ENCODE measurements at regions not wholly inside any gene's neighbourhood (a gene's known extent, or its start where the extent isn't known, plus 50 kb on each side); places are given as distances from the start of the nearest gene placed in this dataset.
A peak's percentile ranks its signal among the peaks of the same experiment; 100 is the strongest.

GRCh38 chr10:118246332-118247295, 95.5 kb downstream of the FAM204A start:
- DNase-seq = no peak
- Mint-ChIP-seq H3K36me3 (no peaks in the 10 kb centered on the region), H3K4me1 (no peaks in the 10 kb centered on the region), H3K27me3 (peaks cover 54 to 73% of the 10 kb centered on the region in 2 donors), H3K9me3 (no peaks in the 10 kb centered on the region), H3K4me3 (no peak overlapping the region), H3K27ac (no peak overlapping the region)
- no peak for ATAC-seq (replicated peaks)

- no peak overlapping the region for H3K27ac Mint-ChIP-seq
- no peak for ATAC-seq (replicated peaks)
These were observed 98.2 kb downstream of the FAM204A start for GRCh38 chr10:118243907-118244306.

GRCh38 chr10:118241229-118242137, 100.6 kb downstream of the FAM204A start:
- Mint-ChIP-seq H3K9me3 (no peaks in the 10 kb centered on the region), H3K36me3 (no peaks in the 10 kb centered on the region), H3K4me1 (no peaks in the 10 kb centered on the region), H3K4me3 (no peak overlapping the region), H3K27me3 (peaks cover 34 to 39% of the 10 kb centered on the region in 2 donors), H3K27ac (no peak overlapping the region)
- DNase-seq (peak; percentile 24), ATAC-seq (replicated peaks) (no peak)

More at GRCh38 chr10:118243907-118244306, 98.2 kb downstream of the FAM204A start:
- Mint-ChIP-seq H3K27me3 (peaks cover 48 to 49% of the 10 kb centered on the region in 2 donors), H3K36me3 (no peaks in the 10 kb centered on the region), H3K4me1 (no peaks in the 10 kb centered on the region), H3K9me3 (no peaks in the 10 kb centered on the region), H3K4me3 (no peak overlapping the region)
- DNase-seq = no peak

GRCh38 chr10:118239236-118239630, 102.9 kb downstream of the FAM204A start:
- H3K27me3 Mint-ChIP-seq = peaks cover 16 to 21% of the 10 kb centered on the region in 2 donors
- no peaks in the 10 kb centered on the region for H3K4me1 Mint-ChIP-seq
- H3K4me3 Mint-ChIP-seq = no peak overlapping the region
- H3K27ac Mint-ChIP-seq = no peak overlapping the region
- no peak for DNase-seq
- ATAC-seq (replicated peaks) = no peak
- H3K36me3 Mint-ChIP-seq = no peaks in the 10 kb centered on the region
- H3K9me3 Mint-ChIP-seq = no peaks in the 10 kb centered on the region

- no peak for DNase-seq
- Mint-ChIP-seq H3K9me3 (no peaks in the 10 kb centered on the region), H3K27ac (no peak overlapping the region), H3K4me3 (no peak overlapping the region), H3K4me1 (no peaks in the 10 kb centered on the region), H3K36me3 (no peaks in the 10 kb centered on the region), H3K27me3 (peaks cover 11 to 16% of the 10 kb centered on the region in 2 donors)
- ATAC-seq (replicated peaks) = no peak
These were observed 103.4 kb downstream of the FAM204A start for GRCh38 chr10:118238573-118239235.

GRCh38 chr10:118237930-118238329, 104.2 kb downstream of the FAM204A start:
- no peak overlapping the region for H3K4me3 Mint-ChIP-seq
- no peaks in the 10 kb centered on the region for H3K36me3 Mint-ChIP-seq
- no peak overlapping the region for H3K27ac Mint-ChIP-seq
- no peak for ATAC-seq (replicated peaks)
- no peaks in the 10 kb centered on the region for H3K4me1 Mint-ChIP-seq
- DNase-seq = no peak
- H3K9me3 Mint-ChIP-seq = no peaks in the 10 kb centered on the region
- peaks cover 11 to 22% of the 10 kb centered on the region in 2 donors for H3K27me3 Mint-ChIP-seq

- Mint-ChIP-seq H3K36me3 (no peaks in the 10 kb centered on the region), H3K4me3 (no peak overlapping the region), H3K9me3 (no peaks in the 10 kb centered on the region), H3K27me3 (peaks cover 13 to 20% of the 10 kb centered on the region in 2 donors), H3K27ac (no peak overlapping the region), H3K4me1 (no peaks in the 10 kb centered on the region)
- DNase-seq = no peak
- no peak for ATAC-seq (replicated peaks)
These were observed 107.4 kb downstream of the FAM204A start for GRCh38 chr10:118234683-118235082.

GRCh38 chr10:118220346-118220850, 121.7 kb downstream of the FAM204A start:
- Mint-ChIP-seq H3K27ac (no peak overlapping the region), H3K4me1 (no peaks in the 10 kb centered on the region), H3K9me3 (peaks cover 1 to 6% of the 10 kb centered on the region in 2 donors), H3K27me3 (peaks cover 0 to 13% of the 10 kb centered on the region in 2 donors), H3K4me3 (no peak overlapping the region), H3K36me3 (no peaks in the 10 kb centered on the region)
- DNase-seq (no peak), ATAC-seq (replicated peaks) (no peak)

GRCh38 chr10:118218562-118218961, 123.6 kb downstream of the FAM204A start:
- Mint-ChIP-seq H3K27ac (no peak overlapping the region), H3K4me1 (peaks cover 3 to 5% of the 10 kb centered on the region in 2 donors), H3K27me3 (peaks cover 0 to 5% of the 10 kb centered on the region in 2 donors), H3K9me3 (peaks cover 0 to 1% of the 10 kb centered on the region in 2 donors), H3K4me3 (no peak overlapping the region), H3K36me3 (no peaks in the 10 kb centered on the region)
- ATAC-seq (replicated peaks) = no peak
- no peak for DNase-seq

GRCh38 chr10:118216571-118217170, 125.5 kb downstream of the FAM204A start:
- no peaks in the 10 kb centered on the region for H3K36me3 Mint-ChIP-seq
- H3K27ac Mint-ChIP-seq = no peak overlapping the region
- peaks cover 7 to 11% of the 10 kb centered on the region in 2 donors for H3K4me1 Mint-ChIP-seq
- H3K9me3 Mint-ChIP-seq = peaks cover 0 to 1% of the 10 kb centered on the region in 2 donors
- no peak for DNase-seq
- no peak overlapping the region for H3K4me3 Mint-ChIP-seq
- ATAC-seq (replicated peaks) = no peak
- no peaks in the 10 kb centered on the region for H3K27me3 Mint-ChIP-seq

- no peak for DNase-seq
- peaks cover 0 to 1% of the 10 kb centered on the region in 2 donors for H3K9me3 Mint-ChIP-seq
- no peak for ATAC-seq (replicated peaks)
- H3K27me3 Mint-ChIP-seq = no peaks in the 10 kb centered on the region
- H3K4me3 Mint-ChIP-seq = no peak overlapping the region
- H3K27ac Mint-ChIP-seq = no peak overlapping the region
- H3K4me1 Mint-ChIP-seq = peaks cover 7 to 11% of the 10 kb centered on the region in 2 donors
- no peaks in the 10 kb centered on the region for H3K36me3 Mint-ChIP-seq
These were observed 126.1 kb downstream of the FAM204A start for GRCh38 chr10:118216020-118216419.

- no peaks in the 10 kb centered on the region for H3K27me3 Mint-ChIP-seq
- ATAC-seq (replicated peaks) = no peak
- H3K36me3 Mint-ChIP-seq = no peaks in the 10 kb centered on the region
- no peak overlapping the region for H3K27ac Mint-ChIP-seq
- H3K4me1 Mint-ChIP-seq = peaks cover 7 to 11% of the 10 kb centered on the region in 2 donors
- no peak for DNase-seq
- no peak overlapping the region for H3K4me3 Mint-ChIP-seq
- H3K9me3 Mint-ChIP-seq = no peaks in the 10 kb centered on the region
These were observed 127.3 kb downstream of the FAM204A start for GRCh38 chr10:118214776-118215175.

- DNase-seq (no peak), ATAC-seq (replicated peaks) (no peak)
- Mint-ChIP-seq H3K27ac (no peak overlapping the region), H3K36me3 (no peaks in the 10 kb centered on the region), H3K27me3 (no peaks in the 10 kb centered on the region), H3K9me3 (no peaks in the 10 kb centered on the region), H3K4me1 (peaks cover 7 to 11% of the 10 kb centered on the region in 2 donors), H3K4me3 (peak overlapping the region in 1 of 2 donors; percentile 23)
These were observed 128.7 kb downstream of the FAM204A start for GRCh38 chr10:118213436-118213835.

All from stimulated activated naive B cell treated with anti-CD40 and anti-IgM and Interleukin-4, amounts not matched to agents 10 μg/mL and 1 μg/mL and 100 μg/mL, for 72 hours (primary cell).